ENCODE measurements at regions not wholly inside any gene's neighbourhood (a gene's known extent, or its start where the extent isn't known, plus 50 kb on each side); places are given as distances from the start of the nearest gene placed in this dataset.
"Not testable (repeated sequence)": the region's sequence is repeated elsewhere in the genome, so short reads cannot be mapped to it uniquely, and the experiment has no call there.

DNA sequence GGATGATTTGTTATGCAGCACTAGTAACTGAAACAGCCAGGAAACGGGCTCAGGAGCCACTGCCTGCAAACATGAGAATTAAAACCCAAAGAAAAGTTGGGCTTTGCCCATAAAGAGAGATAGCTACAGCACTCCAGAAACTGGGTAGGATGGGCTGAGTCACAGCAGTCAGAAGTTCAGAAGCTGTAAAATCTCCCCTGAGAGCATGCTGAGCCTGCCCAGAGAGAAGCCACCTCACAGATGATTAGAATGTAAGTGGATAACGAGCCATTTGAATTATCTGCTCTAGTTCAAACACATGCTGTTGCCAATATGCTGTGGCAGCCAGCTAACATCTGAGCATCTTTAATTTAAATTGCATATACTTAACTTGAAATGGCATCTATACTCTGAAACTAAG is 388.1 kb upstream of the ACVR2A start:
- DNase-seq: no peak

DNA sequence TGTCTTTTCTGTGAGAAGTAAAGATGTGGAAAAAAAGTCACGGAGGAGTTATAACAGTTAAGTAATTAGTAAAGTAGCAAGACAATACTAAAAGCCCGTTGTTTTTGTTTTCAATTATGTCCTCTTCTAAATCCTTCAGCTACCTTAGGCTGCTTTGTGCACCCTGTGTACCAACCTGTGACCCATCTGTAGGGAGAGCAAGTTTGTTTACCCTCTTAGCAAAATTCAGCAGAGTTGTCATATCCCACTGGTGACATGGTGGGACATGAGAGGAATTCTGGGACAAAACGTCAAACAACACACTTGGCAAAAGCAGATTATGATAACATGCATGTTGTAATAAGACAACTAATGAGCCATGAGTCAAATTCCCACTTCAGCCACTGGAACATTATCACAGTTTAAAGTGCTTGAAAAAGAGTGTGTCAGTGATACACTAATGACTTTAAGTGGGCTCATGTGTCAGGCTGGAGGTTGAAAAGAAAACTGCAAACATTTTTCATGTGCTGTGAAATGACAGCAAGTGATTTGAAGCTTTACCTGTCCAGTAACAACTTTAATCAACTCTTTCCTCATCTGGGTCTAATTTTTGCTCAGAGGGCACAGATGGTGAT is 392.8 kb upstream of the ACVR2A start:
- DNase-seq: no peak

DNA sequence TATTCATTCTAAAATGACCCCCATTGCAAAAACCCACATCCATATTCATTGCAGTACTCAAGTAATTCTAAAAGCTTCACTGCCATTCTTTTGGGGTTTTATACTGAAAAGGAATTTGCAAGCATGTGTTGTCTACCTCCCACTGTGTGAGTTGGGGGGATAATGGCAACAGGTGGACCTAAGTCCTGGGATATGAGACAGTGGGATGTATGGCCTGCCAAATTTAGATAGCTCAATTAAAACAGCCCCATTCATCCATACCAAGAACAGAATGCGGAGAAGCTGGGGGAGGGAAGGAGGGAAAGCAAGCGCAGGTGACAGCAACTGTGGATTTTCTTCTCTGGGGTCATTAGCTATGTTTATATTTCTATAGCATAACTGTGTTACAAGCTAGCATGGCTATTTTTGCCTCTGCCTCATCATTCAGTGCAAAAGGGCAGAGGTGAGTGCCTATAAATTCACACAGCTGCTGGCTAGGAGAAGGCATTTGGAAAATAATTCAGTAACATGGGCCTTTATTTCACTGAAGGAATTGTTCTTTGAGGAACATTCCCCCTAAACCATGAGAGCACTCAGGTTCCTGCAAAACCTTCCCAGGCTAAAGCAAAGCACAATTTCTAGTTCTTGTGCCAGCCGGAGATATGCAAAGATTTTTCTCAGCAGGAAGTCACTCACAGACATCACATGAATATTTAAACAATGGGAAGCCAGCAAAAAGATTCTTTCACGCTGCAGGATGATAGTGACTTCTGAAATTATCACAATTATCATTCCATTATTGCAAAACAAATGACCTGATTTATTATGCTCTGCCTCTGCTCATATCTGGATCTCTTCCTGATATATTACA is 393.9 kb upstream of the ACVR2A start:
- no peak for DNase-seq

DNA sequence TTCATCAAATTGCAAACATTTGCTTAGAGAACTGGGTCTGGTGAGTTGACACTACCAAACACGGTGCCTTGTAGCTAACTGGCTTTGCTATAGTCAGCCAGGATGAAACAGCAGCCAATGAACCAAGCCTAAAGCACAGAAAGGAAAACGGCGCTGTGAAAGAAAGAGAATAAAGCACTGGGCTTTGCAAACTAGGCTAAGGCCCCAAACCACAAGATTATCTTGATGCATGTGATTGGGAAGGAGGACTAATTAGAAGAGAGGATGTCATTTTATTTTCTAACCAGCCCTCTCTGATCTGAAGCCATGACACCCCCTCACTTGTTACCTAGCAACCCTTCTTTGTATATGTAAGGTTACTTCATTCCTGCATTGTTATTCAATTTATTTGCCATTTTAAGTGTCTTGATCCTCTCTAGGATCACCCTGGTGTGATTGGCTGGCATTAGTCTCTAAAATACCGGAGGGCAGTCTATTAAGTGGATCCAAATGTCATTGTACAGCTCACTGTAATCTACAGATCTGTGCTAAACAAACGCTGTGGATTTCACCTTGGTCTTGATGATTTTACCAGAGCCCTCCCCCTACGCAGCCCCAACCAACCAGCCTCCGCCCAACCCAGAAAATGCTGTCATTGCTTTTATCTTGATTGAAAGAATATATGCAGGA is 395.4 kb upstream of the ACVR2A start:
- no peak for DNase-seq

DNA sequence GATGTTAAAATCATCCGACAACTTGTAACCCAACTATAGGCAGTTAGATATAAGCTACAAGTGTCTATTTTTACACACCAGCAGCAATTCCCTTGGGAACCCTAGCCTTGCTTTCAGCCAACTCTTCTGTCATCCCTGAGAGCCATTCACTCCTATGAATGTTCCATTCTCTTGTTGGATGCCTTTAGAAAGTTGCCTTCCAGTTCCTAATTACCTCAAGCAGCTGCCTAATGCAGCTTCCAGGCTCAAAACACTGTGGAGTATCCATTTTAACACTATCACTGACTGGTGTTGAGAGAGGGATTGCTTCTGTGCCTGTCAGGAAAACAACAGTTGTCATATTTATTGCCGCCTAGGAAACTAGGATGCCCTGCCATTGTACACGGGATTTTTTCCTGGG is 402.0 kb upstream of the ACVR2A start:
- DNase-seq: no peak

DNA sequence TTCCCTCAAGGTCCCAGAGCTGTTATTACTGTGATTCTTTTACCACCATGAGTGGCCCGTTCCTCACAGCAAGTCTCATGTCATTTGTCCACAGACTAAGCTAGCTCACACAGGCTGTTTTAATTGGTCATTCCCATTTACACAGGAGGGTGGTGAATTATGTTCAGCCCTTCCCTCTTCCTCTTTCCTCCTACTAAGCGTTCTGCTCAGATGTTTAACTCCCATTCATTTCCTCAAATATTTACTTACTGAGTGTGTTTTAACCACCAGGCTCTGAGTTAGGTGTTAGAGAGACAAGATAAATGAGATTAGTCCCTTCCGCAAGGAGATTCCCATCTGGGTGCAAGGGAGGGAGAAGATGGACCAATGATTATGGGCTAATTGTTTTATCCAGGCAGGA is 403.6 kb upstream of the ACVR2A start:
- no peak for DNase-seq

DNA sequence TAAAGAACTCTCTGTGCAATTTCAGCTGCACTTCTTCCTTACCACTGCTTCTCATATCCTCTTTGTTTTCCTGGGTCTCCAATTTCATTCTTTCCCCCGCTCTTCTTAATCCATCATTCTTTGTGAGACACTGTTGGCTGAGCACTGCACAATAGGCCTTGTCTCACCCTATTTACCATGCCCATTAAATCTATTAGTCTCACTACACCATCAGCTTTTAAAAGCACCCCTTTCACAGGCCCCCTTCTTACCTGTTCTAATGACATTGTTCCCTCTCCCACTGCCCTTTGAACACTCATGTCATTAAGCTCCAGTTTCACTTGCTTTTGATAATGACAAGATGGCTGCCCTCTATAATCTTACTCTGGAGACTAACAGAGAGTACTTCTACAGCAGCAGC is 404.1 kb upstream of the ACVR2A start:
- no peak for DNase-seq

DNA sequence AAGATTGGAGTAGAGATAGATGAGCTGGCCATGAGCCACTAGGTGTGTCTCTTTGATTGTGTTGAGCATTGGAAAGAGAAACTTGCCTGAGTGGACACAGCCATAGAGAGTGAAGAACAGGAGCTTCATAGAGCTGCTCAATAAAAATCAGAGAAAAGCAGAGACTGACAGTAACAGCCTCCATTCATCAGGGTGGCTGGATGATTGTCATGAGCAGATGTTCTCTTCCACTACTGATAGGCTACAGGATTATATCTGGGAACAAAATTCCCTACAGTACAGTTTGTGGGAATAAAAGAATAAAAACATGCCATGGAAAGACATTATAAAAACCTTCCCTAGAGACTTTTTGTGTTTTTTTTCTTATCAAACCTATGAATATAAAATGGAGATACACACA is 404.8 kb upstream of the ACVR2A start:
- DNase-seq: no peak

DNA sequence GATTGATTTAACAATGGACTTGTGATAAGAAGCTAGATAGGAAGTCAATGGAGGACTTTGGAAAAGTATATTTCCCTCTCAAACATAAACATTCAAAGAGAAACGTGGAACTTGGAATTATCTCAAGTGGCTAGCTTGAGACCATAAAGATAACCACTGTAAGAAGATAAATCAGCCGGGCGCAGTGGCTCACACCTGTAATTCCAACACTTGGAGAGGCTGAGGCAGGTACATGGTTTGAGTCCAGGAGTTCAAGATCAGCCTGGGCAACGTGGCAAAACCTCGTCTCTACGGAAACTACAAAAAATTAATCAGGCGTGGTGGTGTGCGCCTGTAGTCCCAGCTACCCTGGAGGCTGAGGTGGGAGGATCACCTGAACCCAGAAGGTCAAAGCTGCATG is 405.9 kb upstream of the ACVR2A start:
- no peak for DNase-seq

DNA sequence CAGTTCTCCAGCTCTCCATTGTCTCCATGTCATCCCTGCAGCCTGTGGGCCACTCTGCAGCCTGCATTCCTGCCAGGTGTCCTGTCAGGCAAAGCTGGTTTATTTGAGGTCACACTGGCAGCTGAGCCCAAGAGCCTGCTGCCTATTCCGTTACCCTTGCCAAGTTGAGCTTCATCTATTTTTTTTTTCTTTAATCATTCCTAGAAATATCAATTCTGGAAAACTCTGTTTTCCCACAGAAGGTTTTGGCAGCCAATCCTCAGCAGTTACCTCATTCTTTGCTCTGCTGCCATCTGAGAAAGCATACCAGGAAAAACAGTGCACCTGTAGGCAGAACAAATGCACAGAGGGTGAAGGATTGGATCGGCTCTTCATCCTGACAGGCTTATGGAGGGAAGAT is 411.0 kb upstream of the ACVR2A start:
- no peak for DNase-seq

DNA sequence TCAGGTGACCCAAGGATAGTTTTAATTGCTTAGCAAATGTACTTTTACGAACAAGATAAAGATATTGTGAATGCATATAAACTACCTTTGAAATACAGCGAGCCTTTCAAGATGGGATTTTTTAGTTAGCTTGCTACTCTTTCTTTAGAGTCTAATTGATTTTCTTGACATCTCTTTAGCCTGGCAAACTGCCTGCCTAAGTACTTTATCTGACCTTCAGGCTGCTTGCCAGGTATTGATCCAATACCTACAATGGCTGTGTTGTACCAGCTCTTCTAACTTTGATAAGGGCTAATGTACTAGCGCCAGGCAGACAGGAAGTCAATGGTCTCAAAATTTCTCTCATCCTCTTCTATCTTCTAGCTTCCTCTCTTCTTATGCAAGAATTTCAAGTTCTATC is 414.4 kb upstream of the ACVR2A start:
- DNase-seq: no peak

DNA sequence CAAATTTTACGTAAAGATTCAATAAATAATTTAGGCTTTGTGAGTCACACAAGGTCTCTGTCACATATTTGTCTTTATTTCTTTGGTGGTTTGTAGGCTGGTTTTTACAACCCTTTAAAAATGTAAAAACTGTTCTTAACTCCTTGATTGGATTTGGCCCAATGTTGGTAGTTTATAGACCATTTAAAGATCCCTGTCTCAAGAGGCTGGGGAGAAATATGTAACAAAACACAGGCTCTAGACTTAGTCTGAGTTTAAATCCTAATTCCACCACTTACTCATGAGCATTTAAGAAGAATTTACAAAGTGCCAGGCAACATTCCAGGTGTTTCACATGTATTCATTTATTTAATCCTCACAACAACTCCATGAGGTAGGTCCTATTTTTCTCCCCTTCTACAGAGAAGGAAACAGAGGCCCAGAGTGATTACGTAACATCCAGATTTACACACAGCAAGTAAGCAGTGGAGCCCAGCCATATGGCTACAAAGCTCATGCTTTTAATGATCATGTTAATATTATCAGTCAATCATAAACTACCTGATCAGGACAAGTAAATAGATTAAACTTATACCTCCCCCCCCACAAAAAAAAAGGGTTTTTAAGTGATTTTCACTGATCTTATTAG is 416.6 kb upstream of the ACVR2A start:
- DNase-seq: no peak

DNA sequence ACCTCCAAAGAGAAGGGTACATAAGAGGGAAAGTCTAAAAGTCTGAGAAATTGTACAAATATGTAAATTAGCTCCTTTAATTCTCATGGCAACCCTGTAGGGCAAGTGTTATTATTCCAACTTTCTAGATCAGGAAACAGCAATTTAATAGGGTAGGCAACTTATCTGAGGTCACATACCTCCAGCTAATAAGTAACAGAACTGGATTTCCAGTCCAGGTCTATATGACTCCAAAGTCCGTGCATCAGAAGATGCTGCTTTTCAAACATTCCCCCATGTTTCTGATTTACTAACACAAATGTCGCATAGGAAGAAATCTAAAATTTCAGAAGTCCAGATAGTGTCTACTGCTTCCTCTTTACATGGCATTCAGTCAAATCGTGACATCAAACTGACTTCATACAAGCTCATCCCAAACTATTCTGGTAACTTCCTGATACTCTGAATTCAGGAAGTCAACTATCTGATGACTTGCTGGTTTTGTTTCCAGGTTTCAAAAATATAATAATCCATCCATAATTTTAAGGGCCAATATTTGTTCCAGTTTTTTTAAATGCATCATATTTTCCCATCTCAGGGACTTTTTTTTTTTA is 419.3 kb upstream of the ACVR2A start:
- DNase-seq: no peak

DNA sequence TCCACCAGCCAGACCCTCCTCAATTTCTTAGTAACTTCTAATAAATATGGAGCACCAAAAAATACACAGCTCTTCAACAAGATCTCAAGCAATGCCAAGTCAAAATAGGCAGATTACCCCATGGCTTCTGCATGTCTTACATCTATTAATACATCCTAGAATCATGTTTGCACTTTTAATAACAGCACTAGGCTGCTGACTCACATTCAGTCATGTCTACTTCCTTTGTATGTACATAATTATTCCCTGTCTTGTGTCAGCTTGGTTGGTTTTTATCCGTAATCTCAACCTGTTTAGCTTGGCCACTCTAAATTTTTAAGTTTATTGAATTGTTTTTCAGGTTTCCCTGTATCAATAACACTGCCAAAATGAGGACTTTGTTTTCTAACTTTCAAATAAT is 420.1 kb upstream of the ACVR2A start:
- no peak for DNase-seq

DNA sequence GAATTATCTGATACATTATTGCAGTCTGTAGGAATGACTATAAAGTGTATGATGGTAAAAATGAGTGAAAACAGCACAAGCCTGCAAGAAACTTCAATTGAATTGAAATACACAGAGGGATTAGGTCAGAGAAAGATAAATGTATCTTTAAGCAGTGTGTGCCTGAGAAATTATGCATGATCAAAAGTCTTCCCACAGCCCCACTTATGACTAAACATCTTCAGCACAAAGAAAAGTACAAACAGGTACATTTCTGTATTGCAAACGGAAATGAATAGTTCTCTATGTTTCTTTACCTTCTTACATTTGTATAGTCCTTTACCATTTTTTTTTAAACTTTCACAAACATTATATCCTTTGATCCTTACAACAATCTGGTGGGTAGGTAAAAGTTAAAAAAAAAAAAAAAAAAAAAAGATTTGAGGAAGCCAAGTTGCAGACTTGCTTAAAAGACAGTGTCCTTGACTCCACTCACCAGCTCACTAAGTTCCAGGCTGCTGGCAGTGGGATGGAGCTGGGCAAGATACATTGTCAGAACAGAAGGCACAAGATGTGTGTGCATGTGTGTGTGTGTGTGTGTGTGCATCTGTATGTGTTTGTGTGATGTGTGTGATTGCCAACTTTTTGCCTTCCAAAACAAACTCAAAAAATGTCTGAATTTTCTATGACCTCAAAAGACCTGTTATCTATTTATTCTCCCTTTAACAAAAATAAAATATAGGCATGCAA is 423.7 kb upstream of the ACVR2A start:
- no peak for DNase-seq

DNA sequence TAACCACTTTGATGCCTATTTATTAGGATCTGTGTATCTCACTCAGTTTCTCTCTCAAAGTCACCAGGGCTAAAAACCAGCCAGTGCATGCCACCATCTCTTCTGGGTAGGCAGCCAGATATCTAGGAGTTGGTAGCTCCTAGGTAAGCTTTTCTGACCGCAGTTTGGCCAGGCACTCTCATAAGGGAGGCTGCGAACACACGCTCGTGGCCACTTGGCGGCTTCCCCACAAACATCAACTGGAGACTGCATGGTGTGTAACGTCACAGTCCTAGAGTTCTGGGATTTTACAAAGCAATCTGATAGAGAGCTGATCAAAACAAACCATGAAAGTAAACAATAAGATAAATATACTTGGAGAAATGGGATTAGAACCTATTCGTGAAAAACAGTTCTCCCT is 424.3 kb upstream of the ACVR2A start:
- DNase-seq: no peak

DNA sequence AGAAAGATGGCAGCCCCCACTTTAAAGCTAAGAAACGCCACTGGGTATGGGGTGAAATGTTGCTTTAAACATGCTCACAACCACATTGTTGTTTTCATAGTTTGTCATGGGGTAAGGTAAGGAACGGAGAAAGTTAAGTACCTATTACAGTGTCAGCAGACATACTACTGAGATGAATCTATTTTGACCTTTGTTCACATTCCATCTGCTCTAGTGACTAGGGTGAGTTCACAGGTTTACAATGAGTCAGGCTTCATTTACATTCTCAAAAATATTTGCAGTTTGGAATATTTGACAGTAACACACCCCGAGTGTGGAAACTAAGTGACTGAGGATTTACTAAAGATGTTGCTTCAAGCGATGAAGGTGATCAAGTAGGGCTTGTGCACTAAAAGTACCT is 428.7 kb upstream of the ACVR2A start:
- no peak for DNase-seq

DNA sequence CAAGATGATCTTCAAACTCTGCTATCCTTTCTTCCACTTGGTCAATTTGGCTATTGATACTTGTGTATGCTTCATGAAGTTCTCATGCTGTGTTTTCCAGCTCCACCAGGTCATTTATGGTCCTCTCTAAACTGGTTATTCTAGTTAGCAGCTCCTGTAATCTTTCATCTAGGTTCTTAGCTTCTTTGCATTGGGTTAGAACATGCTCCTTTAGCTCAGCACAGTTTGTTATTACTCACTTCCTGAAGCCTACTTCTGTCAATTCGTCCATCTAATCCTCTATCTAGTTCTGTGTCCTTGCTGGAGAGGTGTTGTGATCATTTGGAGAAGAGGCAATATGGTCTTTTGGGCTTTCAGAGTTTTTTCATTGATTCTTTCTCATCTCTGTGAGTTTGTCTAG is 430.2 kb upstream of the ACVR2A start:
- not testable (repeated sequence) for DNase-seq

DNA sequence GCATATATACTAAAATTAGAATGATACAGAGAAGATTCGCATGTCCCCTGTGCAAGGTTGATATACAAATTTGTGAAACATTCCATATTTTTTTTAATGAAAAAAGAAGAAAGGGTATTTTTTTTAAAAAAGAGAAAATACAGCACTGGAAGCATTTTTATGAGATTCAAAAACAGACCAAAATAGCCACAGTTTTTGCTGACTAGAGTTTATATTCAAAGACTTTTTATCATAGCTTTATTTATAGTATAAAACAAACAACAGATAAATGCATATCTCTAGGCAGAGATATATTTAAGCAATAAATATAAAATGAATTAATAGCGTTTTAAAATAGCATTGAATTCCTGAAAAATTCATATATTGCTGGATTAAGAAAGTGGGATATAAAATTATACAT is 436.5 kb upstream of the ACVR2A start:
- DNase-seq: no peak

DNA sequence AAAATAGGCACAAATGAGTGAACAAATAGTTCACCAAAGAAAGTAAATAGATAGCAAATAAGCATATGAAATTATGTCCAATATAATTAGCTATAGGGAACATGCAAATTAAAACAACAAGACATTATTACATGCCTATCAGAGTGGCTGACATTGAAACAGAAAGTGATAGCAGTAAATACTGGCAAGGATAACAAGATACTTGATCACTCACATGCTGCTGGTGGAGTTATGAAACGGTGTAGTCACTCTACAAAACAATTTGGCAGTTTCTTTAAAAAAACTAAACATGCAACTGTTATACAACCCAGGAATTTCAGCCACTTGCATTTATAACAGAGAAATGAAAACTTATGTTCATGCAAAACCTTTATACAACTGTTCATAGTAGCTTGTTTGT is 439.2 kb upstream of the ACVR2A start:
- no peak for DNase-seq

DNA sequence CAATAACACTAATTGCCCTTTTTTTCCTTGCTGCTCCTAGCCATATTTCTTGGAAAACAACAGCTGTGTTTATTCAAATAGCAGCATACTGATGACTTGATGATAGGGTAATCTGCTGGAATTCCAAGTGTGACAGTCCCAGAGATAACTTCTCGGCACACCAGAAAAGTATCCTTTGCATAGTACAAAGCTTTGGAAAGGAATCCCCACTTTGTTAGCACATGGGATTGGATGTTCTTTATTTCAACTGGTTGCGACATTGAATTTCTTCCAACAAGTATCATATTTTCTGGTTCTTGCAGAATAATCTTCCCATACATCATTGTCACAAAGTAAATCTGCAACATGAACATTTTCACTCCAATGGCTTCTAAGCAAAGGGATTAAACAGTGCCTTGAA is 445.8 kb upstream of the ACVR2A start:
- DNase-seq: no peak

DNA sequence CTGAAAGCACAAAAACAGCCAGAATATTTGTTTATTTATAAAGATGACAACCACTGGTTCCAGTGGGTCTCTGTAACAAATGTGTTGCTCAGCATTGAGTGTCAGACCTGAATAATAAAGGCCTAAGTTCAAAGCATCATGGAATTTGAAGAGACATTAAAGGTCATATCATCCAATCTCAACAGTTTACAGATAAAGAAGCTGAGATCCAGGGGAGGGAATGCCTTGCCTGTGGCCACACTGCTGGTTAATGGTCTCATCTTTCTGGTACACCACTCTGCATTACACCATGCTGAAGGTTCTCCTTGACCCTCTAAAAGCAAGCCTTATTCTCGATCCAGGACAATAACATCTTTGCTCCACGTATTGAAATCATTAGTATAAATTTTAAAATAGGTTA is 446.5 kb upstream of the ACVR2A start:
- no peak for DNase-seq

DNA sequence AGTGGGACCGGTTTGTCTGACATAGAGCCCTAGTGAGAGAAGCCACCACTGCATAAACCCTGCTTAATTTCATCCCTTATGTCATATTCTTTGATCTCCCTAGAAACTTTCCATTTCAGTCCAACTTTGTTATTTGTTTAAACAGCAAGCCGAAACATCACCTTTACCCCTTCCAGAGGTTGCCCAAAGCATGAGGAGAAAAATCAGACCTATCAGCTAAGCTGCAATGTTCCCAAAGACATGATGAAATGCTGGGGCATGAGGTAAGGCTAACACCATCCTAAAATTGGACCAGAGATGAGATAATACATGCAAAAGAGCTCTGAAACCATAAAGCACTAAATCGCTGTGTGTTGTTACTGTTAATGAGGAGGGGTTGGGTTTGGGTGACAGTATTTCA is 447.9 kb upstream of the ACVR2A start:
- DNase-seq: no peak
